Astrocyte of the spinal cord (primary cell): ENCODE measurements at regions not wholly inside any gene's neighbourhood (a gene's known extent, or its start where the extent isn't known, plus 50 kb on each side); places are given as distances from the start of the nearest gene placed in this dataset.
"Not testable (repeated sequence)": the region's sequence is repeated elsewhere in the genome, so short reads cannot be mapped to it uniquely, and the experiment has no call there.

Experiments used
- DNase-seq: peaks from one replicate; pipeline ENCODE4 v3.0.0; 2011; ENCODE audit warnings: low read depth, low spot score
- H3K4me3 ChIP-seq: 2 replicates; pipeline ENCODE4 v1.5.1; 2011; ENCODE audit warnings: low read depth, mild to moderate bottlenecking, low read length, moderate library complexity
- CTCF ChIP-seq: IDR thresholded peaks from 2 replicates; pipeline ENCODE4 v1.5.1; 2012; ENCODE audit warnings: low read depth, mild to moderate bottlenecking, low read length, inconsistent platforms
- in situ Hi-C: cut with HindIII; loops from 2 replicates; pipeline ENCODE4 v1.10.0; 2017; ENCODE audit warnings: low sequenced_read_pairs

DNA sequence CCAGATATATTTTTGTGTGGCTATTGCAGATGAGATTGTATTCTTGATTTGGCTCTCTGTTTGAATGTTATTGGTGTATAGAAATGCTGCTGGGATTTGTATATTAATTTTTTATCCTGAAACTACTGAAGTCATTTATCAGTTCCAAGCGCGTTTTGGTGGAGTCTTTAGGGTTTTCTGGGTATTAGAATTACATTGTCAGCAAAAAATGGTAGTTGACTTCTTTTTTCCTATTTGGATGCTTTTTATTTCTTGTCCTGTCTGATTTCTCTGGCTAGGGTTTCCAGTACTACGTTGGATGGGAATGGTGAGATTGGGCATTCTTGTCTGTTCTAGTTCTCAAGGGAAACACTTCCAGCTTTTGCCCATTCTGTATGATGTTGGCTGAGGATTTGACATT, 415.5 kb upstream of the CHRM2 start:
- no peak for DNase-seq
- no peak for TF ChIP-seq CTCF
- no peak overlapping the region for H3K4me3 ChIP-seq
- in situ Hi-C loops: no loop called here

GRCh38 chr7:136446751-136447150, 421.7 kb upstream of the CHRM2 start:
- no peak for TF ChIP-seq CTCF
- no peak for DNase-seq
- no peak overlapping the region for H3K4me3 ChIP-seq
- in situ Hi-C loops: no loop called here

DNA sequence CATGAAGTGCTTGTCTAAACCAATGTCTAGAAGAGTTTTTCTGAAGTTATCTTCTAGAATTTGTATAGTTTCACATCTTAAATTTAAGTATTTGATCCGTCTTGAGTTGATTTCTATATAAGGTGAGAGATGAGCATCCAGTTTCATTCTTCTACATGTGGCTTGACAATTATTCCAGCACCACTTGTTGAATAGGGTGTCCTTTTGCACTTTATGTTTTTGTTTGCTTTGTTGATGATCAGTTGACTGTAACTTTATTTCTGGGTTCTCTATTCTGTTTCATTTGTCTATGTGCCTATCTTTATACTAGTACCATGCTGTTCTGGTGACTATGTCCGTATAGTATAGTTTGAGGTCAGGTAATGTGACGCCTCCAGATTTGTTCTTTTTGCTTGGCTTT, 426.6 kb upstream of the CHRM2 start:
- no peak for TF ChIP-seq CTCF
- DNase-seq: no peak
- H3K4me3 ChIP-seq: no peak overlapping the region
- in situ Hi-C loops: no loop called here

DNA sequence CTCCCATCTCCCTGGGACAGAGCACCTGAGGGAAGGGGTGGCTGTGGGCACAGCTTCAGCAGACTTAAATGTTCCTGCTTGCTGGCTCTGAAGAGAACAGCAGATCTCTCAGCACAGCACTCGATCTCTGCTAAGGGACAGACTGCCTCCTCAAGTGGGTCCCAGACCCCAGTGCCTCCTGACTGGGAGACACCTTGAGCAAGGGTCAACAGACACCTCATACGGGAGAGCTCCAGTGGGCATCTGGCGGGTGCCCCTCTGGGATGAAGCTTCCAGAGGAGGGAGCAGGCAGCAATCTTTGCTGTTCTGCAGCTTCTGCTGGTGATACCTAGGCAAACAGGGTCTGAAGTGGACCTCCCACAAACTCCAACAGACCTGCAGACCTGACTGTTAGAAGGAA, 436.7 kb upstream of the CHRM2 start:
- in situ Hi-C loops, DNase-seq, H3K4me3 ChIP-seq: not testable (repeated sequence)

- DNase-seq: no peak
- no peak for TF ChIP-seq CTCF
- no peak overlapping the region for H3K4me3 ChIP-seq
- in situ Hi-C loops: no loop called here
Observed at GRCh38 chr7:136424058-136424457, 444.4 kb upstream of the CHRM2 start.

DNA sequence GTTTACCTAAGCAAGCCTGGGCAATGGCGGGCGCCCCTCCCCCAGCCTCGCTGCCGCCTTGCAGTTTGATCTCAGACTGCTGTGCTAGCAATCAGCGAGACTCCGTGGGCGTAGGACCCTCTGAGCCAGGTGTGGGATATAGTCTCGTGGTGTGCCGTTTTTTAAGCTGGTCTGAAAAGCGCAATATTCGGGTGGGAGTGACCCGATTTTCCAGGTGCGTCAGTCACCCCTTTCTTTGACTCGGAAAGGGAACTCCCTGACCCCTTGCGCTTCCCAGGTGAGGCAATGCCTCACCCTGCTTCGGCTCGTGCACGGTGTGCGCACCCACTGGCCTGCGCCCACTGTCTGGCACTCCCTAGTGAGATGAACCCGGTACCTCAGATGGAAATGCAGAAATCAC, 442.6 kb upstream of the MTPN start:
- H3K4me3 ChIP-seq, in situ Hi-C loops, DNase-seq: not testable (repeated sequence)

DNA sequence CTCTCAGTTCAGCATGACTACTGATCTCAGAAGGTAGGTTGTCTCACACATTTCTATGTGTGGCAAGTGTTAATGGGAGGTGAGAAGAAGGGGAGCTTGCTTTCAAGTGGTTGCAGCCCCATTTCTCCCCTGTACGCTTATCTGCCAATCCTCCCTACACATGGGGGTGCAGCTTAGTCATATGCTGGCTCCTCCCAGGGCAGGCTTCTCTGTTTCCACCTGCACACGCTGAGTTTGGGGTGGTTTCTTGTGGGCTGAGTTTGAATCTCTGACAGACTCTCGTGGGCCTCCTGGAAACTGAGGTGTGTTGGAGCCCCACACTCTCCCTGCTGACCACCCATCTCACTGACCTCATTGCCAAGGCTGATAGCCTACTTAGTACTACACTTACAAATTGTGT, 435.8 kb upstream of the MTPN start:
- in situ Hi-C loops: no loop called here
- DNase-seq: no peak
- TF ChIP-seq CTCF: no peak
- H3K4me3 ChIP-seq: no peak overlapping the region
